Cardiac fibroblast (primary cell): ENCODE measurements at regions not wholly inside any gene's neighbourhood (a gene's known extent, or its start where the extent isn't known, plus 50 kb on each side); places are given as distances from the start of the nearest gene placed in this dataset.

Source experiments
- DNase-seq, 2 donors: peaks; one replicate each; pipeline versions ENCODE4 v3.0.0 to v3.0.0-alpha.2; 2010; ENCODE audit warnings: low read depth in 2 of 2
- H3K4me3 ChIP-seq, 2 donors: replicated peaks in 1 of 2; 1 replicate in 1 of 2; 2 replicates in 1 of 2; pipeline ENCODE4 v1.5.1; 2011; ENCODE audit warnings: low read depth in 2 of 2, low read length in 2 of 2, mild to moderate bottlenecking in 2 of 2, moderate library complexity in 1 of 2
- TF ChIP-seq, protein P1 (sequence below): IDR thresholded peaks from one replicate; pipeline ENCODE4 v1.5.1; 2011; ENCODE audit warnings: low read depth, mild to moderate bottlenecking, low read length, inconsistent platforms

DNA sequence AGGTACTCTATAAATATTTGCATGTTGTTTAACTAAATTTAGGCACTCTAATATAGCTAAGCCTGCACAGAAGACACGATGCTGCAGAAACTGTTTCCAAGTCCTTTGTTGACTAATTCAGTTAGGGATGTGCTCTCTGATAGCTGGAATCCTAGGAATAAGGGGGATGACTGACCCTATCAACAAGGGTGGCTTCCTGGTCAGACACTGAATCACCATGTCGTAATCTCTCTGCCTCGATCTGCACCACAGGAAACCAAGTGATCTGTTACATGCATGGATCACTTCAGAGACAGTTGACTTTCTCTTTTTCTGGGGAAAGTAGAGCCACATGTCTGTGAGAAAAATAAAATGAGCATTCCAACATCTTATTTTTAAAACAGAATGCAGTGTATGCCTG lies 169.1 kb downstream of the GUCY2F start:
- TF ChIP-seq, protein P1, sequence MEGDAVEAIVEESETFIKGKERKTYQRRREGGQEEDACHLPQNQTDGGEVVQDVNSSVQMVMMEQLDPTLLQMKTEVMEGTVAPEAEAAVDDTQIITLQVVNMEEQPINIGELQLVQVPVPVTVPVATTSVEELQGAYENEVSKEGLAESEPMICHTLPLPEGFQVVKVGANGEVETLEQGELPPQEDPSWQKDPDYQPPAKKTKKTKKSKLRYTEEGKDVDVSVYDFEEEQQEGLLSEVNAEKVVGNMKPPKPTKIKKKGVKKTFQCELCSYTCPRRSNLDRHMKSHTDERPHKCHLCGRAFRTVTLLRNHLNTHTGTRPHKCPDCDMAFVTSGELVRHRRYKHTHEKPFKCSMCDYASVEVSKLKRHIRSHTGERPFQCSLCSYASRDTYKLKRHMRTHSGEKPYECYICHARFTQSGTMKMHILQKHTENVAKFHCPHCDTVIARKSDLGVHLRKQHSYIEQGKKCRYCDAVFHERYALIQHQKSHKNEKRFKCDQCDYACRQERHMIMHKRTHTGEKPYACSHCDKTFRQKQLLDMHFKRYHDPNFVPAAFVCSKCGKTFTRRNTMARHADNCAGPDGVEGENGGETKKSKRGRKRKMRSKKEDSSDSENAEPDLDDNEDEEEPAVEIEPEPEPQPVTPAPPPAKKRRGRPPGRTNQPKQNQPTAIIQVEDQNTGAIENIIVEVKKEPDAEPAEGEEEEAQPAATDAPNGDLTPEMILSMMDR, result no peak
- no peak for DNase-seq
- no peak overlapping the region for H3K4me3 ChIP-seq

DNA sequence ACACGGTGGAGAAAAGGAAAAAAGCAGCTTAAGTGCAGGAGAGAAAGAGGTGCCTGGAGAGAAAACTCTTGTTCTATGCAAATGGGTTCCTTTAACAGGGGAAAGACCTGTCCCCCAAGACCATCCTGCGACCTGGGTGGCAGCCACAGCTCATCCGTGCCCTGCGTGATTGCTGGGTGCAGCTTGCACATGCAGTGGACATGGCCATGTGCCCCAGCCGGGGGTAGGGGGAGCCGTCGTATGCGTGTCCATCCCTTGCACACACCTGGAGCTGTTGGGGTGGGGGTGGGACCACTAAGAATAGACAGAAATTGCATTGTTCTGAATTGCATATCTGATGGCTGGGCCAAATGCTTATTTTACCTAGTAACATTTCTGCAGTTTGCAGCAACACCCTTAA lies 171.9 kb downstream of the GUCY2F start:
- H3K4me3 ChIP-seq, result no peak overlapping the region
- no peak for DNase-seq
- TF ChIP-seq, protein P1, result no peak

DNA sequence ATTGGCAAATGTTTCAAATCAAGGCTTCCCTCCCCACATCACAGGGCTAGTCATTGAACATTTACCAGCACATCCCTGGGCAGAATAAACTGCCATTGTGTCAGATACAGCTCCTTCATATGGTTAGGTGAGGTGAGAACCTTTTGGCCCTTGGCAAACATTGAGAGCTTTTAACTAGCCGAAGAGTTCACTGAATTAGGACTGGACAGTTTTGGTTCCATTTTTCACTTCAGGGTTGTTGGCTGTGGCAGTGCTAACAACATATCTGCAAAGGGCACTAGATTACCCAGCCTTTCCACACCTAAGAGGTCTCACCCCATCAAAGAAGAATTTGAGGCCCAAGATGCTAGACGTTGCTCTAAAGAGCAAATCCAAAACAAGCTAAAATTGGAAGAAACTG lies 180.7 kb downstream of the GUCY2F start:
- H3K4me3 ChIP-seq, result no peak overlapping the region
- DNase-seq, result no peak
- TF ChIP-seq, protein P1, result no peak

DNA sequence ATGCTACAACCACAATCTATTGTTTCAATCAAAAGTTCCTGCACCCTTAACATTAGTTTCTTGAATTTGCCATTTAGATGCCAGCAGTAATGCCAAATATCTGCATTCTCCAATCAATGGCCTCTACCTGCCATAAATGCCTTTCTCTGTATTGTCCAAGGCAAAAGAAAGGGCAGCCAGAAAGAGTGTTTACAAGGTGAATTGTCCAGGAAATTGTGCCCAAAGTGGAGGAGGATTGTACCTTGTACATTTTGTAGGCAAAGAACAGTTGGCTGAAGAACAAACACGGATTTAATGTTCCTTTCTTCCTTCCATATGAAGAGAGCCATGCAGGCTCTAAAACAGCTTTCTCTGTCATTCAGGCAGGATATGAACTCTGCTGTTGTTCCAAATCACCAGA lies 181.5 kb downstream of the GUCY2F start:
- TF ChIP-seq, protein P1, result no peak
- no peak for DNase-seq
- no peak overlapping the region for H3K4me3 ChIP-seq

- DNase-seq, result no peak
- no peak overlapping the region for H3K4me3 ChIP-seq
- TF ChIP-seq, protein P1, result no peak
Measured at GRCh38 chrX:109299091-109299490, 182.8 kb downstream of the GUCY2F start.

DNA sequence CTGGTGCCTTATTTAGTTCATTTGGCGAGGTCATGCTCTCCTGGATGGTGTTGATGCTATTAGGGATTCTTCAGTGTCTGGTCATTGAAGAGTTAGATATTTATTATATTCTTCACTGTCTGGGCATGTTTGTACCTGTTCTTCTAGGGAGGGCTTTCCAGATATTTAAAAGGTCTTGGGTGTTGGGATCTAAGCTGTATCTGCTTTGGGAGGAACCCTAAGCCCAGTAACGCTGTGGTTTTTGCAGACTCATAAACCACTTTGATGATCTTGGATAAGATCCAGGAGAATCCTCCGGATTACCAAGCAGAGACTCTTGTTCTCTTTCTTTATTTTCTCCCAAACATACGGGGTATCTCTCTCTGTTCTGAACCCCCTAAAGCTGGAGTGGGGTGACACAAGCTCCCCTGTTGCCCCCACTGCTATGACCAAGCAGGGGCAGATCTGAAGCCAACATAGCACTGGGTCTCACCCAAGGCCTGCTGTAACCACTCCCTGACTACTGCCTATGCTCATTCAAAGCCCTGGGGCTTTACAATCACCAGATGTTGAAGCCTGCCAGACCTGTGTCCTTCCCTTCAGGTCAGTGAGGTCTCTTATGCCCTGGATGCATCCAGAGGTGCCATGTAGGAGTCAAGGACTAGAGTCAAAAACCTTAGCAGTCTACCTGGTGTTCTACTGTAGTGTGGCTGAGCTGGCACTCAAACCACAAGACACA lies 187.6 kb downstream of the GUCY2F start:
- H3K4me3 ChIP-seq, result no peak overlapping the region
- TF ChIP-seq, protein P1, result no peak
- peak; percentile 1 to 51 for DNase-seq

GRCh38 chrX:109283870-109284269 lies 198.0 kb downstream of the GUCY2F start:
- DNase-seq, result no peak
- no peak overlapping the region for H3K4me3 ChIP-seq
- TF ChIP-seq, protein P1, result no peak
